Left hindlimb (tissue), 1 donor: ENCODE measurements at regions not wholly inside any gene's neighbourhood (a gene's known extent, or its start where the extent isn't known, plus 50 kb on each side); places are given as distances from the start of the nearest gene placed in this dataset.
"Not testable (repeated sequence)": the region's sequence is repeated elsewhere in the genome, so short reads cannot be mapped to it uniquely, and the experiment has no call there.

Source experiments
- DNase-seq: peaks from one replicate; pipeline ENCODE4 v3.0.0-alpha.2; 2018

DNA sequence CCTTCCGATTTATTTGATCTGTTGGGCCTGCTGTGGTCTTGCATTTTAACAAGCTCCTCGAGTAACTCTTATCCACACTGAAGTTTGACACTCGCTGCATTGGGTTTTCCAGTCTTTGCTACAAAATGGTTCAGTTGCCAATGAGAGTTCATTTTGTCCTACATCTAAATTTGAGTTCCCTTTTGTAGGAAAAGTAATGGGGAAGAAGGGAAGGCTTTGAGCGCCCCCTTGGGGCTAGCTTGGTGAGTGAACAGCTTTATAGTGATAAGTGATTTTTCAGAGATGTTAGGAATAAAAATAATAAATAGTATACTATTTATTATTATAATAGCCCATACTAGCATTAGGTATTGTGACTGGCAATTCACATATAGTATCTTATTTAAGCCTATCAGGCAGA lies 89.9 kb upstream of the GNAQ start:
- peak; percentile 59 for DNase-seq

DNA sequence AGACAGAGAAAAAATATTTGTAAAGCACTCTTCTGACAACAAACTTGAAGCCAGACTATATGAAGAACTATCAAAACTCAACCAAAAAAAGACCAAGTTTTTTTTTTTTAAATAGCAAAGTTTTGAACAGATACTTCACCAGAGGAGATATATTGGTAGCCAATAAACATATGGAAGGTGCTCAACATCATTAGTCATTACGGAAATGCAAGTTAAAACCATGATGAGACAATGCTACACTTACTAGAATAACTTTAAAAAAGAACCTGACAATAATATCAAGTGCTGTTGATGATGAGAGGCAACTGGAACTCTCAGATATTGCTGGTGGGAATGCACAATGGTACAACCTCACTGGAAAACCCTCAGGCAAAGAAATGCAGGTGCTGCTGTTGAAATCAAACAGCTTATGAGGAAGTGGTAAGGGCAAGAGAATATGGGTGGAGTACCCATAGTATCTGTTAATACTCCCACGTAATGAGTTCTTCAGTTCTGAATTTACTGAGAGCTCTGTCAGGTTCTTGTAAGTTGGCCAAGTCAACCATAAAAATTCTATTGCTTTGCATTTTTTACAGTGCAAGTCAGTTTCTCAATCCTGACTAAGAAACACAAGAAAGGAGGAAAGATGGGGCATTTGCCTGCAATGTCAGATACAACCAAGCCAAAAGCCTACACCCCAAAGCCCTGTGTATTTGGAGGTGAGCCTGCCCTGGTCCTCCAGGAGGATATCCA lies 87.3 kb upstream of the GNAQ start:
- DNase-seq: no peak

GRCh38 chr9:78115073-78115472 lies 83.5 kb upstream of the GNAQ start:
- DNase-seq: no peak

DNA sequence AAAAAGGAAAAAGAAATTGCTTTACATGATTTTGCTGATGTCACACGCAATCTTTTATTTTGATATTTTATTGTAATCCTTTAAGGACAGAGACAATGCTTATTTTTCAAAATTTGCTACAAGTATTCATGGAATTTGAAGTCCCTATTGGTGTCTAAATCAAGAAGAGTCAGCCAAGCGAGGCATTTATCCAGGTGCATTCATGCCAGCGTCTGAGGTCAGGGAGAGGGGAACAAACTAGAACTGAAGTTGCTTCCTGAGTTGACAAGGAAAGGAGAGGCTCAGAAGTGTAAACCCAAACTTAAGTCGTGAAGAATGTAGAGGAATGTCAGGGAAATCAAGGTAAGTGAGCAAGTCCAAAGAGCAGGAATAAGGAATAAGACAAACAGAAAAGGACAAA lies 83.0 kb upstream of the GNAQ start:
- DNase-seq: no peak

DNA sequence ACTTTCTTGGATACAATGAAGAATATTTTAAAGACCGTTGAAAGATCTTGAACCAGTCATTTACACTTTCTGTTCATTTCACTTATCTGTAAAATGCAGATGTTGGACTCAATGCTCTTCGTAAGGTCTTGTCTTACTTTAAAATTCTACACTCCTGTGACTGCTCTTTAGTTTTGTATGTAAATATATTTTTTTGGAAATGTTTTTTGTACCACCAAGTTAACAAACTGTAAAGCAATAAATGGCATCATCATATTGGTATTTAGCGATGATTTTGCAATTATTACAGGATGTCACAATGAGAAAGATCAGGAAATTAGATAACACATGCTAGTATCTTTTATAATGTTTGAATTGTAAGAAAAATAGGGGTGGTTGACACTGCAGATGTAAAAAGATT lies 80.8 kb upstream of the GNAQ start:
- DNase-seq: no peak

- DNase-seq: no peak
These were observed 80.4 kb upstream of the GNAQ start for GRCh38 chr9:78112004-78112403.

- no peak for DNase-seq
These were observed 77.5 kb upstream of the GNAQ start for GRCh38 chr9:78109075-78109474.

DNA sequence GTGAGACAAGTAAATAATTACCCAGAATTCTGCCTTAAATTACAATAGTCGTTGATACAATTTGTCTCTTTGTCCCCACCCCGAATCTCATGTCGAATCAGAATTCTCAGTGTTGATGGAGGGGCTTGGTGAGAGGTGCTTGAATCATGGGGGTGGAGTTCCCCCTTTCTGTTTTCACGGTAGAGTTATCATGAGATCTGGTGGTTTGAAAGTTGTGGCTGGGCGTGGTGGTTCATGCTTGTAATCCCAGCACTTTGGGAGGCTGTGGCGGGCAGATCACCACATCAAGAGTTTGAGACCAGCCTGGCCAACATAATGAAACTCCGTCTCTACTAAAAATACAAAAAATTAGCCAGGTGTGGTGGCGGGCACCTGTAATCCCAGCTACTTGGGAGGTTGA lies 75.0 kb upstream of the GNAQ start:
- DNase-seq: not testable (repeated sequence)

GRCh38 chr9:78103971-78104433 lies 72.4 kb upstream of the GNAQ start:
- no peak for DNase-seq

DNA sequence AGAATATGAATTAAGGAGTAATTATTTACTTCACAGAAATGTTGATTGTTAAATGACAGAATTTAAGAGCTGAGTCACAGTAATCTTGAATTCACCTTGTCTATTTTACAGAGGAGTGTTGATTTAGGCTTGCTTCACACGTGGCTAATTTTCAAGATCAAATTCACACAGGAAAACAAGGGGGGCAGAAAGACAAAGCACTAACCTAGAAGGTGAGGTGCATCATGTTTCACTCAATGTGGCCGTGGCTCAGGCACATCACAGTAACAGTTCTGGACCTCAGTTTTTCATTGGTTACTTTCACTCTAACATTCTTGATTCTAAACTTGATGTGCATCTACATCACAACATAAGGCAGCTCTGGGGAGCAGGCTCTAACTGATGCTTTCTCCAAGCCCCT lies 69.6 kb upstream of the GNAQ start:
- DNase-seq: no peak

- no peak for DNase-seq
These were observed 65.9 kb upstream of the GNAQ start for GRCh38 chr9:78097541-78097940.

GRCh38 chr9:78091731-78092130 lies 60.1 kb upstream of the GNAQ start:
- DNase-seq: no peak

DNA sequence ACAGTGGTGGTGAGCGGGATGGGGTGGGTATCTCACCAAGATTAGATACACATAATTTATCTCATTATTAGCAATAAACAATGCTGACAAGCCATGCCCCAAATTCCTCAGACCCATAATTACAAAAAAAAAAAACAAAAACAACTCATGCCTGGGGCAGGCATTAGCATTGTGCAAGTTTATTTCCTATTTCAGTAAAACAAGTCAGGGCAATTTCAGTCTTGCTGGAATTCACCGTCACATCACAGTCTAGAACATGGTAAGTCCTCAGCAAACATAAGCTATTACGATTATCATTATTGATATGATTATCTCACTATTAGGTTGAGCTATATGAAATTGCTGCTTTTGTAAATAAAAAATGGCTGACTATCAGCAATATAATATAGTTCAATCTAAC lies 57.5 kb upstream of the GNAQ start:
- DNase-seq: no peak

DNA sequence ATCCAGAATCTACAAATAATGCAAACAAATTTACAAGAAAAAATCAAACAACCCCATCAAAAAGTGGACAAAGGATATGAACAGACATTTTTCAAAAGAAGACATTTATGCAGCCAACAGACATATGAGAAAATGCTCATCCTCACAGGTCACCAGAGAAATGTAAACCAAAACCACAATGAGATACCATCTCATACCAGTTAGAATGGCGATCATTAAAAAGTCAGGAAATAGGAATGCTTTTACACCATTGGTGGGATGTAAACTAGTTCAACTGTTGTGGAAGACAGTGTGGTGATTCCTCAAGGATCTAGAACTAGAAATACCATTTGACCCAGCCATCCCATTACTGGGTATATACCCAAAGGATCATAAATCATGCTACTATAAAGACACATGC lies 56.6 kb upstream of the GNAQ start:
- DNase-seq: not testable (repeated sequence)
